ENCODE measurements at regions not wholly inside any gene's neighbourhood (a gene's known extent, or its start where the extent isn't known, plus 50 kb on each side); places are given as distances from the start of the nearest gene placed in this dataset.
"Not testable (repeated sequence)": the region's sequence is repeated elsewhere in the genome, so short reads cannot be mapped to it uniquely, and the experiment has no call there.

- H3K4me3 ChIP-seq (ENCODE audit: low read length) = no peak overlapping the region
- DNase-seq (ENCODE audit: low read depth, low spot score) = no peak
These were observed 1462.1 kb downstream of the DPP10 start for GRCh38 chr2:115904516-115904915.

- DNase-seq (ENCODE audit: low read depth, low spot score) = no peak
- no peak overlapping the region for H3K4me3 ChIP-seq (ENCODE audit: low read length)
These were observed 1466.3 kb downstream of the DPP10 start for GRCh38 chr2:115908731-115909130.

- DNase-seq (ENCODE audit: low read depth, low spot score) = no peak
- no peak overlapping the region for H3K4me3 ChIP-seq (ENCODE audit: low read length)
These were observed 1467.8 kb downstream of the DPP10 start for GRCh38 chr2:115910270-115910669.

- H3K4me3 ChIP-seq (ENCODE audit: low read length) = no peak overlapping the region
- DNase-seq (ENCODE audit: low read depth, low spot score) = no peak
These were observed 1471.5 kb downstream of the DPP10 start for GRCh38 chr2:115913921-115914320.

GRCh38 chr2:115921541-115921940, 1479.1 kb downstream of the DPP10 start:
- DNase-seq (ENCODE audit: low read depth, low spot score) = no peak
- H3K4me3 ChIP-seq (ENCODE audit: low read length) = no peak overlapping the region

- DNase-seq (ENCODE audit: low read depth, low spot score) = no peak
- H3K4me3 ChIP-seq (ENCODE audit: low read length) = no peak overlapping the region
These were observed 1497.5 kb downstream of the DPP10 start for GRCh38 chr2:115939902-115940301.

GRCh38 chr2:115942800-115943199, 1500.4 kb downstream of the DPP10 start:
- no peak for DNase-seq (ENCODE audit: low read depth, low spot score)
- H3K4me3 ChIP-seq (ENCODE audit: low read length) = no peak overlapping the region

GRCh38 chr2:115946341-115946740, 1503.9 kb downstream of the DPP10 start:
- DNase-seq (ENCODE audit: low read depth, low spot score) = no peak
- no peak overlapping the region for H3K4me3 ChIP-seq (ENCODE audit: low read length)

GRCh38 chr2:115946891-115947290, 1504.5 kb downstream of the DPP10 start:
- DNase-seq (ENCODE audit: low read depth, low spot score) = no peak

GRCh38 chr2:115976916-115977315, 1534.5 kb downstream of the DPP10 start:
- no peak for DNase-seq (ENCODE audit: low read depth, low spot score)
- no peak overlapping the region for H3K4me3 ChIP-seq (ENCODE audit: low read length)

More at GRCh38 chr2:115946891-115947290, 1504.5 kb downstream of the DPP10 start:
- H3K4me3 ChIP-seq (ENCODE audit: low read length) = no peak overlapping the region

- DNase-seq (ENCODE audit: low read depth, low spot score) = no peak
- no peak overlapping the region for H3K4me3 ChIP-seq (ENCODE audit: low read length)
These were observed 1556.6 kb downstream of the DPP10 start for GRCh38 chr2:115999039-115999438.

GRCh38 chr2:116023026-116023425, 1580.6 kb downstream of the DPP10 start:
- no peak for DNase-seq (ENCODE audit: low read depth, low spot score)
- no peak overlapping the region for H3K4me3 ChIP-seq (ENCODE audit: low read length)

- H3K4me3 ChIP-seq (ENCODE audit: low read length); DNase-seq (ENCODE audit: low read depth, low spot score): not testable (repeated sequence)
These were observed 1596.3 kb downstream of the DPP10 start for GRCh38 chr2:116038758-116039157.

GRCh38 chr2:116042530-116042929, 1600.1 kb downstream of the DPP10 start:
- no peak overlapping the region for H3K4me3 ChIP-seq (ENCODE audit: low read length)
- DNase-seq (ENCODE audit: low read depth, low spot score) = no peak

- DNase-seq (ENCODE audit: low read depth, low spot score) = no peak
These were observed 1615.1 kb downstream of the DPP10 start for GRCh38 chr2:116057538-116057937.

GRCh38 chr2:116061023-116061422, 1618.6 kb downstream of the DPP10 start:
- no peak for DNase-seq (ENCODE audit: low read depth, low spot score)
- no peak overlapping the region for H3K4me3 ChIP-seq (ENCODE audit: low read length)

More at GRCh38 chr2:116057538-116057937, 1615.1 kb downstream of the DPP10 start:
- no peak overlapping the region for H3K4me3 ChIP-seq (ENCODE audit: low read length)

- no peak for DNase-seq (ENCODE audit: low read depth, low spot score)
- H3K4me3 ChIP-seq (ENCODE audit: low read length) = no peak overlapping the region
These were observed 1631.3 kb downstream of the DPP10 start for GRCh38 chr2:116073731-116074130.

GRCh38 chr2:116074161-116074560, 1631.7 kb downstream of the DPP10 start:
- H3K4me3 ChIP-seq (ENCODE audit: low read length) = no peak overlapping the region
- DNase-seq (ENCODE audit: low read depth, low spot score) = no peak

GRCh38 chr2:116088236-116088635, 1645.8 kb downstream of the DPP10 start:
- no peak overlapping the region for H3K4me3 ChIP-seq (ENCODE audit: low read length)
- DNase-seq (ENCODE audit: low read depth, low spot score) = no peak

GRCh38 chr2:116094196-116094595, 1651.8 kb downstream of the DPP10 start:
- H3K4me3 ChIP-seq (ENCODE audit: low read length) = no peak overlapping the region
- peak; percentile 1 for DNase-seq (ENCODE audit: low read depth, low spot score)

GRCh38 chr2:116095636-116096035, 1653.2 kb downstream of the DPP10 start:
- H3K4me3 ChIP-seq (ENCODE audit: low read length) = no peak overlapping the region
- no peak for DNase-seq (ENCODE audit: low read depth, low spot score)

GRCh38 chr2:116098049-116098448, 1655.6 kb downstream of the DPP10 start:
- no peak for DNase-seq (ENCODE audit: low read depth, low spot score)
- H3K4me3 ChIP-seq (ENCODE audit: low read length) = no peak overlapping the region
